ENCODE measurements at regions not wholly inside any gene's neighbourhood (a gene's known extent, or its start where the extent isn't known, plus 50 kb on each side); places are given as distances from the start of the nearest gene placed in this dataset.

GRCh38 chrX:116975517-116975916 is 512.7 kb upstream of the CT83 start:
- H3K27ac Mint-ChIP-seq = no peak overlapping the region
- TF ChIP-seq CTCF (IDR thresholded peaks at IDR 0.05) = no peak
- H3K36me3 Mint-ChIP-seq (ENCODE audit: low read depth) = no peaks in the 10 kb centered on the region
- no peak for DNase-seq
- peaks cover 4% of the 10 kb centered on the region for H3K27me3 Mint-ChIP-seq (ENCODE audit: low read depth, poor library complexity)
- peaks cover 48% of the 10 kb centered on the region for H3K9me3 Mint-ChIP-seq
- no peaks in the 10 kb centered on the region for H3K4me1 Mint-ChIP-seq
- no peak overlapping the region for H3K4me3 Mint-ChIP-seq

GRCh38 chrX:116972362-116972761 is 509.6 kb upstream of the CT83 start:
- no peak for TF ChIP-seq CTCF (IDR thresholded peaks at IDR 0.05)
- peaks cover 4% of the 10 kb centered on the region for H3K27me3 Mint-ChIP-seq (ENCODE audit: low read depth, poor library complexity)
- DNase-seq = no peak
- H3K9me3 Mint-ChIP-seq = peaks cover 45% of the 10 kb centered on the region
- H3K4me3 Mint-ChIP-seq = no peak overlapping the region
- no peak overlapping the region for H3K27ac Mint-ChIP-seq
- H3K4me1 Mint-ChIP-seq = no peaks in the 10 kb centered on the region
- no peaks in the 10 kb centered on the region for H3K36me3 Mint-ChIP-seq (ENCODE audit: low read depth)

- H3K9me3 Mint-ChIP-seq = peaks cover 3% of the 10 kb centered on the region
- no peak overlapping the region for H3K4me3 Mint-ChIP-seq
- peaks cover 9% of the 10 kb centered on the region for H3K4me1 Mint-ChIP-seq
- peak; percentile 27 for TF ChIP-seq CTCF (IDR thresholded peaks at IDR 0.05)
- H3K27me3 Mint-ChIP-seq (ENCODE audit: low read depth, poor library complexity) = no peaks in the 10 kb centered on the region
- H3K36me3 Mint-ChIP-seq (ENCODE audit: low read depth) = no peaks in the 10 kb centered on the region
- peak; percentile 12 for DNase-seq
- peak overlapping the region; percentile 54 for H3K27ac Mint-ChIP-seq
Observed at GRCh38 chrX:116961872-116962582, 499.3 kb upstream of the CT83 start.

- TF ChIP-seq CTCF (IDR thresholded peaks at IDR 0.05) = no peak
- Mint-ChIP-seq H3K27ac (peak overlapping the region; percentile 95), H3K4me1 (peaks cover 27% of the 10 kb centered on the region), H3K4me3 (peak overlapping the region; percentile 81), H3K36me3 (ENCODE audit: low read depth) (no peaks in the 10 kb centered on the region), H3K27me3 (ENCODE audit: low read depth, poor library complexity) (no peaks in the 10 kb centered on the region), H3K9me3 (peaks cover 11% of the 10 kb centered on the region)
- DNase-seq = no peak
Observed at GRCh38 chrX:116930311-116930710, 467.5 kb upstream of the CT83 start.

GRCh38 chrX:116897526-116897925 is 434.8 kb upstream of the CT83 start:
- H3K27ac Mint-ChIP-seq = no peak overlapping the region
- H3K4me3 Mint-ChIP-seq = no peak overlapping the region
- TF ChIP-seq CTCF (IDR thresholded peaks at IDR 0.05) = no peak
- DNase-seq = no peak
- no peaks in the 10 kb centered on the region for H3K36me3 Mint-ChIP-seq (ENCODE audit: low read depth)
- no peaks in the 10 kb centered on the region for H3K27me3 Mint-ChIP-seq (ENCODE audit: low read depth, poor library complexity)
- H3K4me1 Mint-ChIP-seq = peaks cover 9% of the 10 kb centered on the region
- H3K9me3 Mint-ChIP-seq = peaks cover 28% of the 10 kb centered on the region

- no peaks in the 10 kb centered on the region for H3K4me1 Mint-ChIP-seq
- no peak overlapping the region for H3K27ac Mint-ChIP-seq
Observed at GRCh38 chrX:116881961-116882360, 419.2 kb upstream of the CT83 start.

More at GRCh38 chrX:116881961-116882360, 419.2 kb upstream of the CT83 start:
- Mint-ChIP-seq H3K9me3 (peaks cover 14% of the 10 kb centered on the region), H3K36me3 (ENCODE audit: low read depth) (no peaks in the 10 kb centered on the region), H3K4me3 (no peak overlapping the region), H3K27me3 (ENCODE audit: low read depth, poor library complexity) (no peaks in the 10 kb centered on the region)
- DNase-seq = no peak
- no peak for TF ChIP-seq CTCF (IDR thresholded peaks at IDR 0.05)

Data from nephron progenitor cell (in vitro differentiated cells).